Heart left ventricle (tissue), 16 donors: ENCODE measurements at regions not wholly inside any gene's neighbourhood (a gene's known extent, or its start where the extent isn't known, plus 50 kb on each side); places are given as distances from the start of the nearest gene placed in this dataset.

ENCODE experiments used
- ATAC-seq, 4 donors: fragments of 200-7000 bp; cut with Tn5 transposase; one replicate each; pipeline ENCODE4 v1.9.1; 2020 to 2022; ENCODE audit warnings: moderate library complexity in 4 of 4, mild to moderate bottlenecking in 3 of 4, moderate number of reproducible peaks in 1 of 4
- DNase-seq, 5 donors: peaks; one replicate each; pipeline ENCODE4 v3.0.0-alpha.2; 2020
- H3K27ac ChIP-seq, 12 donors: fragments of 200-600 bp; sonication (generic) in 4 of 12; one replicate each; pipeline versions ENCODE4 v1.5.0 to v1.8.0; 2016 to 2022; ENCODE audit warnings: mild to moderate bottlenecking in 2 of 12
- H3K27me3 ChIP-seq, 9 donors: fragments of 200-600 bp; sonication (generic) in 2 of 9; one replicate each; pipeline versions ENCODE4 v1.5.1 to v1.8.0; 2016 to 2022; ENCODE audit warnings: mild to moderate bottlenecking in 3 of 9
- H3K36me3 ChIP-seq, 9 donors: fragments of 200-600 bp; sonication (generic) in 2 of 9; one replicate each; pipeline versions ENCODE4 v1.5.0 to v1.8.0; 2018 to 2022; ENCODE audit warnings: mild to moderate bottlenecking in 2 of 9
- H3K4me1 ChIP-seq, 12 donors: fragments of 200-600 bp; sonication (generic) in 4 of 12; one replicate each; pipeline versions ENCODE4 v1.5.0 to v1.8.0; 2016 to 2022; ENCODE audit warnings: mild to moderate bottlenecking in 3 of 12
- H3K4me3 ChIP-seq, 12 donors: fragments of 200-600 bp; sonication (generic) in 4 of 12; one replicate each; pipeline versions ENCODE4 v1.5.0 to v1.8.0; 2017 to 2022; ENCODE audit warnings: mild to moderate bottlenecking in 9 of 12, moderate library complexity in 4 of 12
- H3K9me3 ChIP-seq, 12 donors: fragments of 200-600 bp; sonication (generic) in 4 of 12; one replicate each; pipeline versions ENCODE4 v1.5.0 to v1.8.0; 2016 to 2022; ENCODE audit warnings: mild to moderate bottlenecking in 1 of 12
- POLR2A ChIP-seq, 2 donors: fragments of 450-650 bp; IDR thresholded peaks; one replicate each; pipeline ENCODE4 v1.6.1; 2017; ENCODE audit warnings: antibody characterized with exemption in 2 of 2, mild to moderate bottlenecking in 2 of 2, moderate library complexity in 2 of 2
- WGBS, 4 donors: extraction: QIAGEN DNeasy Blood & Tissue Kit in 2 of 4; methylation state at CpG; one replicate each; pipeline versions ENCODE4 v1.1.5 to v1.1.7; 2013 to 2018; 5-methylcytosine and 5-hydroxymethylcytosine counted together
- intact Hi-C, 10 donors: fragments of 100-400 bp; cut with DNase I; formaldehyde crosslinking; loops; one replicate each; pipeline versions ENCODE4 v1.11.1 to v1.14.2; 2022
- TF ChIP-seq, protein P1 (sequence below), 12 donors: fragments of 200-600 bp; sonication (generic) in 4 of 12; IDR thresholded peaks; one replicate each; pipeline versions ENCODE4 v1.5.0 to v1.8.0; 2018 to 2022; ENCODE audit warnings: antibody characterized with exemption in 12 of 12, mild to moderate bottlenecking in 5 of 12
- donor health status: ischemic (EF 13 %, LVEDD 7.1; RV severe dilation, severe dysfunction).
- donor health status: healthy with polysubstance abuse.
- donor health status: DM: no; HTN: yes; CAD: no.
- donor health status: DM: no; HTN: no; CAD: no.
- donor health status: ischemic (EF 25% LVEDD 6.9; RV normal size, moderate dysfunction).
- donor health status: ischemic (EF 25% LVEDD 5.7; RV mildly dilated, moderate dysfunction).
- donor health status: healthy.
- donor health status: DM: yes; HTN: yes; CAD: no.
- donor health status: ischemic (EF 35%, LVEDD 5.7; RV mildly dilated, moderate dysfunction).
- donor health status: nonischemic (EF 11% LVEDD 7.7; RV severe dilation, severe dysfunction).
- donor health status: DM: yes; HTN: yes; CAD: no.
- donor health status: PGD.
- donor health status: ischemic (EF 29% LVEDD 5.4; RV normal size, mild dysfunction).
- donor health status: nonischemic (EF 23%, LVEDD 6.1; RV moderate dilation, normal function).

DNA sequence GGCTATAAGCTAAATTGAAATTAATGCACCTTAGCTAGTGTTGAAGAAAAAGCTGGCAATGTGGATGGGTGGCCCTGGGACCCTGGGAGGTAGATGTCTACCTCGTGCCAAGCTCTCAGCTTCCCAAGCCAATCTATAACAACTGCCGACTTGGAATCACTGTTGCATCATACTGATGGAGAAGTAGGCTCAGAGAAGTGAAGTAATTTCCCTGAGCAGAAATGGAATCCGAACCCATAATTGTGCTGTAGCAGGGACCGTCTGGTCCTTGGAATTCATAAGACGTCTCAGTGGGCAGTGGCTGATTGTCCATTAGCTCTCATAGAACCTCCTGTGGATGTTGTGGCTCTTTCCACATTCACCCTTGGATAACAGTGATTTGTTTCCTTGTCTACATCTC, 196.6 kb downstream of the RAB11FIP4 start:
- no peak overlapping the region for H3K4me3 ChIP-seq
- peaks cover 0 to 17% (median 0%) of the 10 kb centered on the region in 12 donors for H3K4me1 ChIP-seq
- DNase-seq, result no peak
- no peaks in the 10 kb centered on the region for H3K27me3 ChIP-seq
- H3K36me3 ChIP-seq, result peaks cover 0 to 4% (median 0%) of the 10 kb centered on the region in 9 donors
- intact Hi-C loops, result loop anchor here in 2 of 10 donors (10.0 kb wide), 1 partner anchor 107 kb away; no protein-coding TSS in a partner anchor
- 92 to 97% (median 94%) methylated on average over 5 of the region's 5 CpGs for WGBS, 4 donors
- no peaks in the 10 kb centered on the region for H3K9me3 ChIP-seq
- no peak overlapping the region for H3K27ac ChIP-seq
- no peak for ATAC-seq
- TF ChIP-seq POLR2A (IDR thresholded peaks at IDR 0.05), result no peak
- TF ChIP-seq, protein P1, sequence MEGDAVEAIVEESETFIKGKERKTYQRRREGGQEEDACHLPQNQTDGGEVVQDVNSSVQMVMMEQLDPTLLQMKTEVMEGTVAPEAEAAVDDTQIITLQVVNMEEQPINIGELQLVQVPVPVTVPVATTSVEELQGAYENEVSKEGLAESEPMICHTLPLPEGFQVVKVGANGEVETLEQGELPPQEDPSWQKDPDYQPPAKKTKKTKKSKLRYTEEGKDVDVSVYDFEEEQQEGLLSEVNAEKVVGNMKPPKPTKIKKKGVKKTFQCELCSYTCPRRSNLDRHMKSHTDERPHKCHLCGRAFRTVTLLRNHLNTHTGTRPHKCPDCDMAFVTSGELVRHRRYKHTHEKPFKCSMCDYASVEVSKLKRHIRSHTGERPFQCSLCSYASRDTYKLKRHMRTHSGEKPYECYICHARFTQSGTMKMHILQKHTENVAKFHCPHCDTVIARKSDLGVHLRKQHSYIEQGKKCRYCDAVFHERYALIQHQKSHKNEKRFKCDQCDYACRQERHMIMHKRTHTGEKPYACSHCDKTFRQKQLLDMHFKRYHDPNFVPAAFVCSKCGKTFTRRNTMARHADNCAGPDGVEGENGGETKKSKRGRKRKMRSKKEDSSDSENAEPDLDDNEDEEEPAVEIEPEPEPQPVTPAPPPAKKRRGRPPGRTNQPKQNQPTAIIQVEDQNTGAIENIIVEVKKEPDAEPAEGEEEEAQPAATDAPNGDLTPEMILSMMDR (IDR thresholded peaks at IDR 0.05), result no peak
